Activated CD4-positive, alpha-beta T cell treated with anti-CD3 and anti-CD28 coated beads for 36 hours (primary cell): ENCODE measurements at regions not wholly inside any gene's neighbourhood (a gene's known extent, or its start where the extent isn't known, plus 50 kb on each side); places are given as distances from the start of the nearest gene placed in this dataset.
"Not testable (repeated sequence)": the region's sequence is repeated elsewhere in the genome, so short reads cannot be mapped to it uniquely, and the experiment has no call there.

Experiments used
- ATAC-seq: fragments of 200-7000 bp; cut with Tn5 transposase; one replicate; pipeline ENCODE4 v1.10.0; 2021; ENCODE audit warnings: mild to moderate bottlenecking, moderate library complexity
- CTCF ChIA-PET: fragments of 350-600 bp; sonication (Branson Sonifier 250); formaldehyde crosslinking; loops from one replicate; lab custom pipeline; 2021; ENCODE audit warnings: antibody characterized with exemption; lab: Charles Lee
- POLR2A ChIA-PET: fragments of 350-600 bp; sonication (Branson Sonifier 250); formaldehyde crosslinking; loops from one replicate; lab custom pipeline; 2021; ENCODE audit warnings: antibody characterized with exemption, inconsistent platforms; lab: Charles Lee
- DNase-seq: peaks from one replicate; pipeline ENCODE4 v3.0.0-alpha.2; 2020
- H3K27ac Mint-ChIP-seq: one replicate; pipeline ENCODE4 v1.8.0; 2021; ENCODE audit warnings: mixed read lengths
- H3K27me3 Mint-ChIP-seq: one replicate; pipeline ENCODE4 v1.8.0; 2021; ENCODE audit warnings: mixed read lengths
- H3K36me3 Mint-ChIP-seq: one replicate; pipeline ENCODE4 v1.8.0; 2021; ENCODE audit warnings: low read depth, mixed read lengths
- H3K4me1 Mint-ChIP-seq: one replicate; pipeline ENCODE4 v1.8.0; 2021; ENCODE audit warnings: mixed read lengths
- H3K4me3 Mint-ChIP-seq: one replicate; pipeline ENCODE4 v1.8.0; 2021; ENCODE audit warnings: mild to moderate bottlenecking, moderate library complexity, mixed read lengths
- H3K9me3 Mint-ChIP-seq: one replicate; pipeline ENCODE4 v1.8.0; 2021; ENCODE audit warnings: low read depth, mixed read lengths
- intact Hi-C, 2 experiments: fragments of 100-400 bp; cut with DNase I in 1 of 2; cut with micrococcal nuclease in 1 of 2; formaldehyde crosslinking; loops; one replicate each; pipeline versions ENCODE4 v1.14.2 to v1.15.1; 2022 to 2024; cut with DNase I, micrococcal nuclease

GRCh38 chr7:19369806-19370205 lies 224.6 kb upstream of the FERD3L start:
- intact Hi-C loops, result no loop called here
- Mint-ChIP-seq H3K27ac (no peak overlapping the region), H3K36me3 (no peaks in the 10 kb centered on the region), H3K4me1 (no peaks in the 10 kb centered on the region), H3K9me3 (peaks cover 3% of the 10 kb centered on the region), H3K27me3 (no peaks in the 10 kb centered on the region), H3K4me3 (no peak overlapping the region)
- ChIA-PET POLR2A (no interaction called here), CTCF (no interaction called here)
- DNase-seq (no peak), ATAC-seq (no peak)

GRCh38 chr7:19369182-19369581 lies 224.0 kb upstream of the FERD3L start:
- CTCF ChIA-PET, result interaction anchor here (1.1 kb wide), 1 partner anchor 13 kb away, joined by 3 read pairs; no protein-coding TSS in a partner anchor
- ATAC-seq, result no peak
- Mint-ChIP-seq H3K36me3 (no peaks in the 10 kb centered on the region), H3K27me3 (no peaks in the 10 kb centered on the region), H3K9me3 (peaks cover 2% of the 10 kb centered on the region), H3K4me1 (no peaks in the 10 kb centered on the region), H3K27ac (no peak overlapping the region), H3K4me3 (no peak overlapping the region)
- no peak for DNase-seq
- intact Hi-C loops, result no loop called here
- POLR2A ChIA-PET, result no interaction called here

GRCh38 chr7:19368491-19368925 lies 223.3 kb upstream of the FERD3L start:
- CTCF ChIA-PET, result interaction anchor here (1.1 kb wide), 1 partner anchor 14 kb away, joined by 3 read pairs; no protein-coding TSS in a partner anchor

GRCh38 chr7:19364950-19365349 lies 219.7 kb upstream of the FERD3L start:
- Mint-ChIP-seq H3K4me3 (no peak overlapping the region), H3K27ac (no peak overlapping the region), H3K27me3 (no peaks in the 10 kb centered on the region), H3K4me1 (no peaks in the 10 kb centered on the region), H3K9me3 (no peaks in the 10 kb centered on the region), H3K36me3 (no peaks in the 10 kb centered on the region)
- ATAC-seq (no peak), DNase-seq (no peak)
- intact Hi-C loops, result no loop called here
- ChIA-PET POLR2A (no interaction called here), CTCF (no interaction called here)

More at GRCh38 chr7:19368491-19368925, 223.3 kb upstream of the FERD3L start:
- Mint-ChIP-seq H3K4me3 (no peak overlapping the region), H3K27ac (no peak overlapping the region), H3K9me3 (peaks cover 1% of the 10 kb centered on the region), H3K4me1 (no peaks in the 10 kb centered on the region), H3K27me3 (no peaks in the 10 kb centered on the region), H3K36me3 (no peaks in the 10 kb centered on the region)
- DNase-seq (no peak), ATAC-seq (no peak)
- intact Hi-C loops, result no loop called here
- POLR2A ChIA-PET, result no interaction called here

GRCh38 chr7:19362099-19362498 lies 216.9 kb upstream of the FERD3L start:
- CTCF ChIA-PET, result no interaction called here
- Mint-ChIP-seq H3K27me3 (no peaks in the 10 kb centered on the region), H3K36me3 (no peaks in the 10 kb centered on the region), H3K9me3 (no peaks in the 10 kb centered on the region), H3K4me3 (no peak overlapping the region), H3K4me1 (no peaks in the 10 kb centered on the region), H3K27ac (no peak overlapping the region)
- POLR2A ChIA-PET, result no interaction called here
- no peak for ATAC-seq
- intact Hi-C loops, result no loop called here
- DNase-seq, result no peak

- Mint-ChIP-seq H3K4me3 (no peak overlapping the region), H3K9me3 (peaks cover 2% of the 10 kb centered on the region), H3K27me3 (no peaks in the 10 kb centered on the region), H3K27ac (no peak overlapping the region), H3K4me1 (no peaks in the 10 kb centered on the region), H3K36me3 (no peaks in the 10 kb centered on the region)
- intact Hi-C loops, result no loop called here
- DNase-seq (no peak), ATAC-seq (no peak)
- ChIA-PET CTCF (no interaction called here), POLR2A (no interaction called here)
Observed at GRCh38 chr7:19353180-19353579, 208.0 kb upstream of the FERD3L start.

- H3K27me3 Mint-ChIP-seq, result no peaks in the 10 kb centered on the region
- POLR2A ChIA-PET, result no interaction called here
- intact Hi-C loops, result no loop called here
- peaks cover 2% of the 10 kb centered on the region for H3K9me3 Mint-ChIP-seq
- ATAC-seq, result no peak
- no peaks in the 10 kb centered on the region for H3K4me1 Mint-ChIP-seq
- H3K36me3 Mint-ChIP-seq, result no peaks in the 10 kb centered on the region
- no peak for DNase-seq
- CTCF ChIA-PET, result no interaction called here
- no peak overlapping the region for H3K4me3 Mint-ChIP-seq
- no peak overlapping the region for H3K27ac Mint-ChIP-seq
Observed at GRCh38 chr7:19352305-19352695, 207.1 kb upstream of the FERD3L start.

- Mint-ChIP-seq H3K4me1 (no peaks in the 10 kb centered on the region), H3K9me3 (peaks cover 2% of the 10 kb centered on the region), H3K27ac (no peak overlapping the region), H3K27me3 (no peaks in the 10 kb centered on the region), H3K36me3 (no peaks in the 10 kb centered on the region), H3K4me3 (no peak overlapping the region)
- ChIA-PET CTCF (no interaction called here), POLR2A (no interaction called here)
- ATAC-seq (no peak), DNase-seq (no peak)
- intact Hi-C loops, result no loop called here
Observed at GRCh38 chr7:19351341-19352304, 206.4 kb upstream of the FERD3L start.

- Mint-ChIP-seq H3K9me3 (peaks cover 2% of the 10 kb centered on the region), H3K27me3 (no peaks in the 10 kb centered on the region), H3K36me3 (no peaks in the 10 kb centered on the region), H3K4me3 (no peak overlapping the region), H3K27ac (no peak overlapping the region), H3K4me1 (no peaks in the 10 kb centered on the region)
- ChIA-PET CTCF (no interaction called here), POLR2A (no interaction called here)
- ATAC-seq (no peak), DNase-seq (no peak)
- intact Hi-C loops, result no loop called here
Observed at GRCh38 chr7:19339512-19339911, 194.3 kb upstream of the FERD3L start.

- H3K9me3 Mint-ChIP-seq, ATAC-seq, H3K4me3 Mint-ChIP-seq, H3K4me1 Mint-ChIP-seq, H3K27ac Mint-ChIP-seq, intact Hi-C loops, CTCF ChIA-PET, DNase-seq, POLR2A ChIA-PET, H3K36me3 Mint-ChIP-seq, H3K27me3 Mint-ChIP-seq: not testable (repeated sequence)
Observed at GRCh38 chr7:19338512-19338911, 193.3 kb upstream of the FERD3L start.

- H3K27me3 Mint-ChIP-seq, result no peaks in the 10 kb centered on the region
- no peaks in the 10 kb centered on the region for H3K36me3 Mint-ChIP-seq
- no peak overlapping the region for H3K4me3 Mint-ChIP-seq
- peaks cover 2% of the 10 kb centered on the region for H3K9me3 Mint-ChIP-seq
- ChIA-PET POLR2A (no interaction called here), CTCF (no interaction called here)
- H3K4me1 Mint-ChIP-seq, result no peaks in the 10 kb centered on the region
- ATAC-seq, result no peak
- no peak for DNase-seq
- intact Hi-C loops, result no loop called here
- H3K27ac Mint-ChIP-seq, result no peak overlapping the region
Observed at GRCh38 chr7:19336836-19337383, 191.7 kb upstream of the FERD3L start.

- H3K27me3 Mint-ChIP-seq, result no peaks in the 10 kb centered on the region
- ATAC-seq, result no peak
- H3K27ac Mint-ChIP-seq, result no peak overlapping the region
- H3K4me1 Mint-ChIP-seq, result no peaks in the 10 kb centered on the region
- POLR2A ChIA-PET, result no interaction called here
- peaks cover 2% of the 10 kb centered on the region for H3K9me3 Mint-ChIP-seq
- no peaks in the 10 kb centered on the region for H3K36me3 Mint-ChIP-seq
- intact Hi-C loops, result no loop called here
- CTCF ChIA-PET, result no interaction called here
- no peak for DNase-seq
- H3K4me3 Mint-ChIP-seq, result no peak overlapping the region
Observed at GRCh38 chr7:19333706-19334105, 188.5 kb upstream of the FERD3L start.
